ENCODE measurements at regions not wholly inside any gene's neighbourhood (a gene's known extent, or its start where the extent isn't known, plus 50 kb on each side); places are given as distances from the start of the nearest gene placed in this dataset.

GRCh38 chr7:85290269-85290668 lies 103.4 kb upstream of the SEMA3D start:
- Histone ChIP-seq H3F3A (ENCODE audit: insufficient read depth) (no peaks in the 10 kb centered on the region), H3K79me2 (ENCODE audit: insufficient read depth, low read length) (no peaks in the 10 kb centered on the region), H4K20me1 (ENCODE audit: low read depth, low read length) (no peaks in the 10 kb centered on the region), H3K4me3 (ENCODE audit: insufficient read depth, low read length, poor library complexity, severe bottlenecking) (no peak overlapping the region), H3K9me3 (ENCODE audit: insufficient read depth, low read length) (no peaks in the 10 kb centered on the region), H3K27me3 (ENCODE audit: low read length) (no peaks in the 10 kb centered on the region), H3K9ac (ENCODE audit: low read length) (no peak overlapping the region), H3K9me2 (replicated peaks; ENCODE audit: insufficient read depth, low read length) (no peaks in the 10 kb centered on the region), H2AFZ (ENCODE audit: low read depth, low read length, severe bottlenecking) (no peak overlapping the region), H3K4me2 (ENCODE audit: low read depth, low read length, poor library complexity, severe bottlenecking) (no peak overlapping the region), H3K27ac (ENCODE audit: low read depth, low read length) (no peak overlapping the region), H3K36me3 (ENCODE audit: low read length) (no peaks in the 10 kb centered on the region)
- TF ChIP-seq, protein P1, sequence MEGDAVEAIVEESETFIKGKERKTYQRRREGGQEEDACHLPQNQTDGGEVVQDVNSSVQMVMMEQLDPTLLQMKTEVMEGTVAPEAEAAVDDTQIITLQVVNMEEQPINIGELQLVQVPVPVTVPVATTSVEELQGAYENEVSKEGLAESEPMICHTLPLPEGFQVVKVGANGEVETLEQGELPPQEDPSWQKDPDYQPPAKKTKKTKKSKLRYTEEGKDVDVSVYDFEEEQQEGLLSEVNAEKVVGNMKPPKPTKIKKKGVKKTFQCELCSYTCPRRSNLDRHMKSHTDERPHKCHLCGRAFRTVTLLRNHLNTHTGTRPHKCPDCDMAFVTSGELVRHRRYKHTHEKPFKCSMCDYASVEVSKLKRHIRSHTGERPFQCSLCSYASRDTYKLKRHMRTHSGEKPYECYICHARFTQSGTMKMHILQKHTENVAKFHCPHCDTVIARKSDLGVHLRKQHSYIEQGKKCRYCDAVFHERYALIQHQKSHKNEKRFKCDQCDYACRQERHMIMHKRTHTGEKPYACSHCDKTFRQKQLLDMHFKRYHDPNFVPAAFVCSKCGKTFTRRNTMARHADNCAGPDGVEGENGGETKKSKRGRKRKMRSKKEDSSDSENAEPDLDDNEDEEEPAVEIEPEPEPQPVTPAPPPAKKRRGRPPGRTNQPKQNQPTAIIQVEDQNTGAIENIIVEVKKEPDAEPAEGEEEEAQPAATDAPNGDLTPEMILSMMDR (IDR thresholded peaks at IDR 0.05; ENCODE audit: insufficient read depth, low read length, poor library complexity, severe bottlenecking) = no peak
- TF ChIP-seq EZH2phosphoT487 (conservative IDR thresholded peaks at IDR 0.05; ENCODE audit: low read length) = no peak

GRCh38 chr7:85289279-85289678 lies 102.4 kb upstream of the SEMA3D start:
- Histone ChIP-seq H3K9ac (ENCODE audit: low read length) (no peak overlapping the region), H2AFZ (ENCODE audit: low read depth, low read length, severe bottlenecking) (no peak overlapping the region)
- TF ChIP-seq EZH2phosphoT487 (conservative IDR thresholded peaks at IDR 0.05; ENCODE audit: low read length) = no peak
- TF ChIP-seq, protein P1 (IDR thresholded peaks at IDR 0.05; ENCODE audit: insufficient read depth, low read length, poor library complexity, severe bottlenecking) = no peak

DNA sequence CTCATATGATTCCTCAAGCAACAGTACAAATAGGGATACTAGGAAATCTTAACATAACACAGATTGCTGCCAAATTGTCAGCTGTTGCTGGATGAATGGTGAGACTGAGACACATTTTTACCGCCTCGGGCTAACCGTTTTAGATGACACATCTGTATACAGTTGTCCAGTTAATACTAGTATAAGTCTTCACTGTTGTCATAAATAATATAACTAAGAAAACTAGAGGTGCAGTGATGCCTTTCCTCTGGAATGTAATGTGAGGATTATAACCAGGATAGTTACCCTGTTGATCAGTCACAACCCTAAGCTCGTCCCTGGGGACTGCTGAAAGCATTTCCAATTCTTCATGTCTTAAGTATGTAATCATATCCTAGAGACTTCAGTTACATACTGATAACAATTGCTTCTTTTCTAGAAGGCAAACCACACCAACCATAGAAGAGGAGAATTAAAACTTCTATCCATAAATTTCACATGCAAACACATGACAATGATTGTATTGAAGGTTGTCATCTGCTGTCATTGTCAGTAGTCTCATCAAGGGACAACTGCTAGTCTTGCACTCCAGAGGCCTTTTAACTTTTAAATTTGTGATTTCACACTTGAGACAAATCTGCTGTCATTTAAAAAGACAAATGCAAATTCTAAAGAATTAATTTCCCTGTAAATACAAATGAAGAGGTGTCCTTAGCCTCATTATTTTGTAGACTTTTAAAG lies 100.4 kb upstream of the SEMA3D start:
- Histone ChIP-seq H3K9me3 (ENCODE audit: insufficient read depth, low read length) (no peaks in the 10 kb centered on the region), H3K9me2 (replicated peaks; ENCODE audit: insufficient read depth, low read length) (no peaks in the 10 kb centered on the region), H3K27ac (ENCODE audit: low read depth, low read length) (no peak overlapping the region), H3K4me3 (ENCODE audit: insufficient read depth, low read length, poor library complexity, severe bottlenecking) (no peak overlapping the region), H3K79me2 (ENCODE audit: insufficient read depth, low read length) (no peaks in the 10 kb centered on the region), H3F3A (ENCODE audit: insufficient read depth) (no peaks in the 10 kb centered on the region), H2AFZ (ENCODE audit: low read depth, low read length, severe bottlenecking) (no peak overlapping the region), H3K36me3 (ENCODE audit: low read length) (no peaks in the 10 kb centered on the region), H3K9ac (ENCODE audit: low read length) (no peak overlapping the region), H3K4me2 (ENCODE audit: low read depth, low read length, poor library complexity, severe bottlenecking) (no peak overlapping the region), H3K27me3 (ENCODE audit: low read length) (no peaks in the 10 kb centered on the region), H4K20me1 (ENCODE audit: low read depth, low read length) (no peaks in the 10 kb centered on the region)
- no peak for TF ChIP-seq EZH2phosphoT487 (conservative IDR thresholded peaks at IDR 0.05; ENCODE audit: low read length)
- TF ChIP-seq, protein P1 (IDR thresholded peaks at IDR 0.05; ENCODE audit: insufficient read depth, low read length, poor library complexity, severe bottlenecking) = no peak

More at GRCh38 chr7:85289279-85289678, 102.4 kb upstream of the SEMA3D start:
- Histone ChIP-seq H3K27me3 (ENCODE audit: low read length) (no peaks in the 10 kb centered on the region), H3K4me3 (ENCODE audit: insufficient read depth, low read length, poor library complexity, severe bottlenecking) (no peak overlapping the region), H3K36me3 (ENCODE audit: low read length) (no peaks in the 10 kb centered on the region), H3K9me3 (ENCODE audit: insufficient read depth, low read length) (no peaks in the 10 kb centered on the region), H3K9me2 (replicated peaks; ENCODE audit: insufficient read depth, low read length) (no peaks in the 10 kb centered on the region), H3F3A (ENCODE audit: insufficient read depth) (no peaks in the 10 kb centered on the region), H3K4me2 (ENCODE audit: low read depth, low read length, poor library complexity, severe bottlenecking) (no peak overlapping the region), H3K27ac (ENCODE audit: low read depth, low read length) (no peak overlapping the region), H3K79me2 (ENCODE audit: insufficient read depth, low read length) (no peaks in the 10 kb centered on the region), H4K20me1 (ENCODE audit: low read depth, low read length) (no peaks in the 10 kb centered on the region)

Measured in SU-DHL-6 (cell line).